Ishikawa (cell line): ENCODE measurements at regions not wholly inside any gene's neighbourhood (a gene's known extent, or its start where the extent isn't known, plus 50 kb on each side); places are given as distances from the start of the nearest gene placed in this dataset.

Source experiments
- CEBPB ChIP-seq: IDR thresholded peaks from 2 replicates; pipeline ENCODE4 v1.6.1; 2012
- CREB1 ChIP-seq: IDR thresholded peaks from 2 replicates; pipeline ENCODE4 v1.6.1; 2012; ENCODE audit warnings: low read depth
- EGR1 ChIP-seq: IDR thresholded peaks from 2 replicates; pipeline ENCODE4 v1.6.1; 2012
- EP300 ChIP-seq: IDR thresholded peaks from 2 replicates; pipeline ENCODE4 v1.6.1; 2012; ENCODE audit warnings: borderline replicate concordance
- FOXM1 ChIP-seq: IDR thresholded peaks from 2 replicates; pipeline ENCODE4 v1.6.1; 2012; ENCODE audit warnings: low read depth, borderline replicate concordance
- MAX ChIP-seq: IDR thresholded peaks from 2 replicates; pipeline ENCODE4 v1.6.1; 2012
- NFIC ChIP-seq: IDR thresholded peaks from 2 replicates; pipeline ENCODE4 v1.6.1; 2012
- RAD21 ChIP-seq: IDR thresholded peaks from 2 replicates; pipeline ENCODE4 v1.6.1; 2012; ENCODE audit warnings: low read depth
- REST ChIP-seq: IDR thresholded peaks from 2 replicates; pipeline ENCODE4 v1.6.1; 2012; ENCODE audit warnings: low read depth, mild to moderate bottlenecking
- TAF1 ChIP-seq: IDR thresholded peaks from 2 replicates; pipeline ENCODE4 v1.6.1; 2012; ENCODE audit warnings: low read depth, mild to moderate bottlenecking
- TCF12 ChIP-seq: IDR thresholded peaks from 2 replicates; pipeline ENCODE4 v1.6.1; 2012; ENCODE audit warnings: low read depth
- TEAD4 ChIP-seq: IDR thresholded peaks from 2 replicates; pipeline ENCODE4 v1.6.1; 2012
- USF1 ChIP-seq: IDR thresholded peaks from 2 replicates; pipeline ENCODE4 v1.6.1; 2012
- YY1 ChIP-seq: IDR thresholded peaks from 2 replicates; pipeline ENCODE4 v1.6.1; 2012; ENCODE audit warnings: low read depth
- ZBTB7A ChIP-seq: IDR thresholded peaks from 2 replicates; pipeline ENCODE4 v1.6.1; 2012; ENCODE audit warnings: low read depth

GRCh38 chr6:56348578-56348977 is 101.2 kb upstream of the COL21A1 start:
- TF ChIP-seq FOXM1 (no peak), EGR1 (no peak), TCF12 (no peak), EP300 (no peak), YY1 (no peak), USF1 (no peak), MAX (no peak)

GRCh38 chr6:56347526-56347925 is 100.1 kb upstream of the COL21A1 start:
- TF ChIP-seq USF1 (no peak), FOXM1 (no peak), REST (no peak), ZBTB7A (no peak), CREB1 (no peak), CEBPB (no peak), TCF12 (no peak), EGR1 (no peak), YY1 (no peak)

GRCh38 chr6:56346958-56347357 is 99.6 kb upstream of the COL21A1 start:
- TF ChIP-seq NFIC (no peak), TCF12 (no peak), ZBTB7A (no peak), YY1 (no peak), TAF1 (no peak), EP300 (no peak), EGR1 (no peak), TEAD4 (no peak), CREB1 (no peak), MAX (no peak), USF1 (no peak), REST (no peak), CEBPB (no peak), FOXM1 (no peak), RAD21 (no peak)

- TF ChIP-seq EGR1 (no peak), EP300 (no peak), YY1 (no peak), CREB1 (no peak), RAD21 (no peak), REST (no peak)
These were observed 98.1 kb upstream of the COL21A1 start for GRCh38 chr6:56345376-56345995.
